Esophagus squamous epithelium (tissue), 4 donors: ENCODE measurements at regions not wholly inside any gene's neighbourhood (a gene's known extent, or its start where the extent isn't known, plus 50 kb on each side); places are given as distances from the start of the nearest gene placed in this dataset.

Source experiments
- CTCF ChIP-seq, 6 experiments: fragments of 450-650 bp in 4 of 6; fragments of 200-600 bp in 2 of 6; sonication (generic) in 2 of 6; IDR thresholded peaks; one replicate each; pipeline ENCODE4 v1.5.1; 2016 to 2019; ENCODE audit warnings: antibody characterized with exemption in 6 of 6, mild to moderate bottlenecking in 4 of 6, moderate library complexity in 4 of 6
- POLR2A ChIP-seq, 4 donors: fragments of 450-650 bp; IDR thresholded peaks; one replicate each; pipeline ENCODE4 v1.6.1; 2017; ENCODE audit warnings: antibody characterized with exemption in 4 of 4, mild to moderate bottlenecking in 4 of 4, moderate library complexity in 3 of 4

DNA sequence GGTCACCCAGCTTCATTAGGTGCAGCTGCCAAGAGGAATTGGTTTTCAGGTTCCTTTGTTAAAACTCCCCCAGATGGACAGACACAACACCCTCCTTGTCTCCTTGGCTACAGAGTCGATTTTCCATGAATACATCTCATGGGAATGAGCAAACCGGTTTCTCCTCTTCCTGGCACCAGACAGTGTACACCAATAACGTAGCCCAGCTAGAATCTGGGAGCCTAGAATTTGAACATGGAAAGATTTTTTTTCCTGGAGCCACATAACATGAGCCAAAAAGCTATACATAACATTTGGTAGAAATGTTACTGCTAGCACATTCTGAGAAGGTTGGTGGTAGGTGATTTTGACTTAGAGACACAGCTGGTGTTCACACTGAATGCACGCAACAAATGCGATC lies 62.9 kb upstream of the SLC34A2 start:
- TF ChIP-seq CTCF (IDR thresholded peaks at IDR 0.05) (no peak), POLR2A (IDR thresholded peaks at IDR 0.05) (no peak)
